ENCODE measurements at regions not wholly inside any gene's neighbourhood (a gene's known extent, or its start where the extent isn't known, plus 50 kb on each side); places are given as distances from the start of the nearest gene placed in this dataset.

DNA sequence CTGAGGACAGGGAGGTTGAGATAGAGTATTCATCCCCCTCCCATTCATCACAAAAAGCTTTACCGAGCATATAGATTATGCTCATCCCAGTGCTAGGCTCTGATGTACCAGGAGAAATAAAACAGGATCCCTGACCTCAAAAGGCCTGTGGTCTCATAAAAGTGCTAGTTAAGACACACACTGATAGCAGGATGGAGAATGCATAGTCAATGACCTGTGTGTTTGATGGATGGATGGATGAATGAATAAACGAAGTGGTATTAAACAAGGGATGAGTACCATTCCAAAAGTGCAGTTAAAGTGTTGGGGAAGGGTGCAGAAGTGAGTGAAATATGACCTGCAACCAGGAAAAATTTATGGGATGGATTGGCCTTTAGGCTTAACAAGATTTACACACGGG, 133.9 kb upstream of the NUDT7 start:
- intact Hi-C loops (cut with micrococcal nuclease): no loop called here
- ATAC-seq: no peak
- no peak for DNase-seq

DNA sequence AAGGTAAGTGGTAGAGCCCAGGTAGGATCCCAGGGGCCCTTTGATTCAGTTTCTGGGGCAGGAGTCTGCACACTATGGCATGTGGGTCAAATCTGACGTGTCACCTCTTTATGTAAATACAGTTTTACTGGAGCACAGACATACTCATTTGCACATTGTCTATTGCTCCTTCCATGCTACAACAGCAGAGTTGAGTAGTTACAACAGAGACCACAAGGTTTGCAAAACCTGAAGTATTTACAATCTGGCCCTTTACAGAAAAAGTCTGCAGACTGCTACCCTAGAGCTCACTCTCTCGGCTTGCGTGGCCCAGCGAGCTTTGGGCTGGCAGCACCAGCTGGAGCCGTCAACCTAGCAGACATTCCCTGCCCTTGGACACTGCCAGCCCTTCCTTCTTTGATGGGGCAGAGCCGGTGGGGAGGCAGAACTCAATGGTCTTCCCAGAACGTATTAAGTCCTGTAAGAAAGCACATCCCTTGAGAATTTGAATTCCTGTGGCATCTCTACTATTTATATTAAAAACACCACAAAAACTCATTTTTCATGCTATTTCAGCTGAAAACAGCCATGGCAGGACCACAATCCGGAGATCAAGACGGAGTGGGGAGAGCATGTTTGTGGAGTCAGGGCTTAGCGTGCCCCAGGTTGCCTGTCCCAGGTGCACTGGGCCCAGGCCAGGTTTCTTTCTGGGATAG, 133.1 kb upstream of the NUDT7 start:
- intact Hi-C loops (cut with micrococcal nuclease): no loop called here
- no peak for ATAC-seq
- no peak for DNase-seq

GRCh38 chr16:77590707-77591106, 131.6 kb upstream of the NUDT7 start:
- intact Hi-C loops (cut with micrococcal nuclease): no loop called here
- ATAC-seq: no peak

GRCh38 chr16:77591347-77591746, 131.0 kb upstream of the NUDT7 start:
- intact Hi-C loops (cut with micrococcal nuclease): no loop called here
- DNase-seq: no peak
- no peak for ATAC-seq

More at GRCh38 chr16:77590707-77591106, 131.6 kb upstream of the NUDT7 start:
- no peak for DNase-seq

DNA sequence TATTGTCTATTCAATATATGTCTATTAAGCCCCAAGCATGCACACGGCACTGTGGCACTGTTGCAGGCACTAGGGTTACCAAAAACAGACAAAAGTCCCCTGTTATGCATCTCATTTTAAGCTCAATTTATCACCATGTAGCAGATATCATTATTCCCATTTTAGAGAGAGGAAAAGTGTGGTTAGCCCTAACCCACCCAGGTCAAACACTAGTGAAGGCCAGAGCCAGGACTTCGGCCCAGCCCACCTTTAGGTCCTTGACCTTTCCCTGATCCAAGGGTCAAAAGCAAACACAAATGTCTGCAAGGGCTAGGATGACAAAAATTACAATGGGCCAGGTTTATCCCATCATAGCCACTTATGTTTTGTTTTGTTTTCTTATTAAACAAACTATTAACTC, 130.3 kb upstream of the NUDT7 start:
- ATAC-seq: no peak
- intact Hi-C loops (cut with micrococcal nuclease): no loop called here

DNA sequence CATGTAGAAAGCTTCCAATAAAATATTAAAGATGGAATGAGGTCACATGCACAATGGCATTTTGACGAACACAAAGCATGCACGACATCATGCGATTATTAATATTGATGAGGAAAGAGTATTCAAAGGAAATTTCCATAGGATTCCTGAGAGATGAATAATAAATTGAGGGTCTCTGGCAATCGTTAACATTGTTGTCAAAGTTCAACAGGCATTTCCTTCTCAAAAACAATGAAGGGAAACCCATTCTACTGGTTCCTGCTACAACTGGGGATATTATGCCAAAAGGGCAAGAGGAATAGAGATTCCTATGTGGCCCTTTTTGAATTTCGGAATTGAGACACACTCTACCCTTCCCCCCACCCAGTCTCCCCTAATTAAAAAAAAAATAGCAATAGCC, 128.3 kb upstream of the NUDT7 start:
- DNase-seq: no peak
- no peak for ATAC-seq
- intact Hi-C loops (cut with micrococcal nuclease): no loop called here

More for the DNA sequence above, 130.3 kb upstream of the NUDT7 start:
- DNase-seq: no peak

DNA sequence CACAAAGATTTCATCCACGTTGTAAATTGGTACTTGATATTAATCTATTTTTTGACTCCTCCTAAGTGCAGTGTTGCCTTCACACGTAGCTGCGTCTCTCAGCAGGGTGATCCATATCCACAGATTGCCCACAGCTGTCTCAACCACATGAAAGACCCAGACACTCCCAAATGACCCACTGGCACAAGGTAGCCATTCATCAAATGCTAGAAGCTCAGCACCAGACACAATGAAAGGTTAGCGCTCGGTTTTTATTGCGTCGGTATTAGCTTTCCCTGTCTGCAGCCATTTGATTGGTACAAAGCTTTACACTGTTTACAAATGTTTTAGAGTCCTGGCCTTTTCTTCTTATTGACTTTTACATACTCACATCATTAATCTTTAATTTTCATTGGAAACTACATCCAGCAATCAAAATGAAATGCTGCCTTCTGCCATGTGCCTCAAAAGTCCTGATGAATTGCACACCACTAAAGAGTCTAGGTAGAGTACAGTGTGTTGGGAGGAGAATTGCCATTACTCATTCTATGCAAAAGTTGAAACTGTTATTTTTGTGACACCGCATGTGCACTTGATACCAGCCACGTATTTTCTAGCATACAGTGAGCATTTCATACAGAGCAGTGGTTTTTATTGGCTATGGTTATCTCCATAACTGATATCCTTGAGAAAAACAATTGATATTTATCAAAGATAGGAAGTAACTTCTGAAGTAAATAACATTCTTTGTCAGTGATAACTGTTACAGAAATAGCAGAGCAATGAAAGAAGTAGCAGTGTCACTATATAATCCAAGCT, 127.3 kb upstream of the NUDT7 start:
- intact Hi-C loops (cut with micrococcal nuclease): no loop called here
- no peak for ATAC-seq

DNA sequence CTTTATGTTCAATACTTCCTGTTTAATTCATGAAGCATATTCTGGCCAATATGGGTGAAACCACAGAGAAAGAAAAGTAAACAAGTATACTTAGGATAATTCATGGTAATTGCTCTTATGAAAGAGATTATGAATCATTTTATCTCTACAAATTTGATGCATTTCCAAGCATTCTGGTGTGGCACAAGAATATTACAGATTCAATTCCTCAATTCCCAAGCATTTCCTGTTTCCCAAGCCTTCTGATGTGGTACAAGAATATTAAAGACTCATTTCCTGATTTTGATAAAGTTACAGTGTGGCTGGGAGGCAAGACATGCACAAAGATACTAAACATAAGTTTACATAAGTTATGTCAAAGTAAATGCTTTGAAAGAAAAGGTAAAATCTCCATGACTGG, 126.1 kb upstream of the NUDT7 start:
- DNase-seq (no peak), ATAC-seq (no peak)
- intact Hi-C loops (cut with micrococcal nuclease): no loop called here

More for the DNA sequence above, 127.3 kb upstream of the NUDT7 start:
- DNase-seq: no peak

- DNase-seq: no peak
- no peak for ATAC-seq
- intact Hi-C loops (cut with micrococcal nuclease): no loop called here
These were observed 122.4 kb upstream of the NUDT7 start for GRCh38 chr16:77599793-77600415.

DNA sequence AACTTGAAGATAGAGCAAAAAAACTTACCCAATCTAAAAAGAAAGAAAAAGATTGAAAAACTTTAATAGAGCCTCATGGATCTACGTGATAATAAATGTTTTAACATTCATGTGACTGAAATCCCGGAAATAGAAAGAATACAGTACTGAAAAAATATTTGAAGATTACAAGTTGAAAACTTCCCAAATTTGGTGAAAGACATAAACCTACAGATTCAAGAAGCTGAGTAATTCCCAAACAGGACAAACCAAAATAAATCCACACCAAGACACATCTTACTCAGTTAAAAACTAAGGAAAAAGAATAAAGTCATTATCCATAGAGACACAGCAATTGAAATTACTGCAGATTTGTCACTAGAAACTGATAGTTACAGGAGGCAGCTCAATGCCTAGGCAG, 121.8 kb upstream of the NUDT7 start:
- intact Hi-C loops (cut with micrococcal nuclease): no loop called here
- DNase-seq: no peak
- ATAC-seq: no peak

DNA sequence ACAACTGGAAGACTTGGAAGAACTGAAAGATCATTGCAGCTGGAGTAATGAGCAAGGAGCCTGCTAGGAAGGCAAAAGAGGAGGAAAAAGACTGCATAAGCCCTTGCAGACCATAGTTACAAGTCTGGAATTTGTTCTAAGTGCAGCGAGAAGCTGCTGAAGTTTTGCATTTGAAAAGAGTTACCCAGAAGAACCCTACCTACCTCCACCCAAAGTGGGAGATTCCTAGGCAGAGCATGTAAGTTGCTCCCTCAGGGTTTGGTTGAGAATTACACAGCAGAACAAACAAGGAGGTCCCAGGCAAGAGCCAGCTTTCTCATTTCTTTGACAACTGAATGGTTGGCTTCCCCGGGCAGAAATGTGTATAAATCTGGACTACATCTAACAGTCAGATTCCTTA, 118.7 kb upstream of the NUDT7 start:
- intact Hi-C loops (cut with micrococcal nuclease): no loop called here
- ATAC-seq (no peak), DNase-seq (no peak)

DNA sequence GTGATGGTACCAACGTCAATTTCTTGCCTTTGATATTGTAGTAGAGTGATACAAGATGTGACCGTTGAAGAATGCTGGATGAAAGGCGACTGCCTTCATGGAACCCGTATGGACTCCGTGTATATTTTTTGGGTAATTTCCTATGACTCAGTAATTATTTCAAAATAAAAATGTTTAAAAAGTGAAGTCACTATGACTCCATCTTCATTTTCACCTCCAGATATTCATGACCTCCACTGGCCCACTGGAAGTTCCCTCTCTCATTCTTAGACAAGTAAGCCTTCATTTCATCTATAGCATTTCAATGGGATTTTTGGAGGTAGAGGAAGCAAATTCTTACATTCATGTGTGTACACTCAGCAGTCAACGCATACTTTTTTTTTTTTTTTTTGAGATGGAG, 111.8 kb upstream of the NUDT7 start:
- intact Hi-C loops (cut with micrococcal nuclease): no loop called here
- DNase-seq (no peak), ATAC-seq (no peak)

GRCh38 chr16:77611386-77611785, 110.9 kb upstream of the NUDT7 start:
- no peak for DNase-seq
- intact Hi-C loops (cut with micrococcal nuclease): no loop called here
- no peak for ATAC-seq

GRCh38 chr16:77612596-77612995, 109.7 kb upstream of the NUDT7 start:
- no peak for DNase-seq
- ATAC-seq: no peak
- intact Hi-C loops (cut with micrococcal nuclease): no loop called here

- intact Hi-C loops (cut with micrococcal nuclease): no loop called here
- ATAC-seq (no peak), DNase-seq (no peak)
These were observed 109.2 kb upstream of the NUDT7 start for GRCh38 chr16:77613095-77613494.

DNA sequence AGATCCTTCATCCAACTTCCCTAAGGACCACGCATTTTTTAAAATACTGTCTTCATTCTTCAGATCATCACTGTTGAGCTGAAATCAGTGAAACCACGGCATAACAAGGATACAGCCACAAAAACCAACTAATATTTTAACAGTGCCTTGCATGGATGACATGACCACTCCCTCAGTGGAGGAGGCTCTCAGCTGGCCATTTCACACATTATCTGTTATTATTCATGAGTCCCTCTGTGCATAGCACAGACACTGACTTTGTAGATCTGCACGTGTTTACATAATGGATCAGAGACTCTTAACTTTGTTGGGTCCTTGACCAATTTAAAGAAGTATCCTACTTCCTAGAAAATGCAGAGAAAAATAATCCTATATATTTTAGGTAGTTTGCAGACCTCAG, 104.8 kb upstream of the NUDT7 start:
- DNase-seq (no peak), ATAC-seq (no peak)
- intact Hi-C loops (cut with micrococcal nuclease): no loop called here

DNA sequence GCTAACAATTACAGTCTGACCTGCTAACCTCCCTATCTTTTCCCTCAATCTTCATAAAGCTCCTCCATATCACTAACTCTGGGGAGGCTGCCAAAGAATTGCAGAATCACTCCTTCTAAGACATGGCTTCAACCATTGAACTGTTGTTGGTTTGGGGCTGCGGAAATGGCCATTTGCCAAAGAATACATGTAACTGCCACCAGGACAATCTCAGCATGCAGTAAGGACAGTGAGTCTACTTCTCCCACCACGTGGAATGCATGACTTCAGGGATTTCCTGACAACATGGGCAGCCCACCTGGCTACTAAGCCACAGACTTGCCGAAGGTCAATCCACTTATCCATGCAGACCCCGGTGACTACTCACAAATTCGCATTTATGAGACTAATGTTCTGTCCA, 104.3 kb upstream of the NUDT7 start:
- intact Hi-C loops (cut with micrococcal nuclease): no loop called here
- ATAC-seq (no peak), DNase-seq (no peak)

- no peak for DNase-seq
- ATAC-seq: no peak
- intact Hi-C loops (cut with micrococcal nuclease): no loop called here
These were observed 103.4 kb upstream of the NUDT7 start for GRCh38 chr16:77618951-77619350.

- no peak for DNase-seq
- ATAC-seq: no peak
- intact Hi-C loops (cut with micrococcal nuclease): no loop called here
These were observed 98.2 kb upstream of the NUDT7 start for GRCh38 chr16:77624085-77624484.

DNA sequence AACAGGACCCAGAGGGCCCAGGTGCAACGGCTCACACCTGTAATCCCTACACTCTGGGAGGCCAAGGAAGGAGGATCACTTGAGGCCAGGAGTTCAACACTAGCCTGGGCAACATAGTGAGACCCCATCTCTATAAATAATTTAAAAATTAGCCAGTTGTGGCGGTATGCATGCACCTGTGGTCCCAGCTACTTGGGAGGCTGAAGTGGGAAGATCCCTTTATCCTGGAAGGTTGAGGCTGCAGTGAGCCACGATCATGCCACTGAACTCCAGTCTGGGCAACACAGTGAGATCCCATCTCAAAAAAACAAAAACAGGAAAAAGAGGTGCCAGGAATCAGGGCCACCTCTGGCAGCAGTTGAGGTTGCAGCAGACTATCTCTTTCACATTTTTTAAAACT, 85.7 kb upstream of the NUDT7 start:
- intact Hi-C loops (cut with micrococcal nuclease): no loop called here
- DNase-seq (no peak), ATAC-seq (no peak)

DNA sequence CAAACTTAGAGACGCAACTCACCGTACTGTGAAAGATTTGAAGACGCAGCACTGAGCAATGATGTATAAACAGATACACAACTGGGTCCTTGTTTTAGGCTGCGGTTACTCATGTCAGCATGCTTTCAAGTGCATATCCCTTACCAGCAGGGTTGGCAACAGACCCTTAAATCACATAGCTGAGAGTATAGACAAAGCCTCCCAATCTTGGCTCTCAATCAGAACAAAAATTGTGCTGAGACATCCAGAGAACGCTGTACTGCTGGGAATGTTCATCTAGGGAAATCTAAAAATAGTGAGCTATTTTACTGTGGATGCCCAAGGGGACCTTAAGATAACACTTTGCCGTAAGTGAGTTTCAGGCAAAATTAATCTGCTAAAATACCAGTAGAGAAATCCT, 84.4 kb upstream of the NUDT7 start:
- DNase-seq: no peak
- no peak for ATAC-seq
- intact Hi-C loops (cut with micrococcal nuclease): no loop called here

Data from left ventricle myocardium superior (tissue), 1 donor.